ENCODE measurements at regions not wholly inside any gene's neighbourhood (a gene's known extent, or its start where the extent isn't known, plus 50 kb on each side); places are given as distances from the start of the nearest gene placed in this dataset.

DNA sequence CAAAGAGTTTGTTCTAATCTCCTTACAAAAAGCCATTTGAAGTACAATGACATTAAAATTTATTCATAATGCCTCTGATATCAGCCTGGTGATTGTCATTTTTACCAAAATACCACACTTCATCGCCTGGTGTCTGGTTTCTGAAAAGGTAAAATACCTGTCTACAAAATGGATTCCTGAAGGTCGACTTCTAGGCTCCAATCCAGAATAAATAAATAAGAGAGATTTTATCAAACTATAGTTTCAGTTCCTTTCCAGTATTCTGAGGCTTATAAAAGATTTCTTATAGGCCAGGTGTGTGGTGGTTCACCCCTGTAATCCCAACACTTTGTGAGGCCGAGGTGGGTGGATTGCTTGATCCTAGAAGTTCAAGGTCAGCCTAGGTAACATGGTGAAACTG lies 340.7 kb downstream of the SLC16A7 start:
- Histone ChIP-seq H3K27me3 (ENCODE audit: control insufficient read depth, insufficient read depth, low read length) (no peaks in the 10 kb centered on the region), H3K36me3 (ENCODE audit: control insufficient read depth, insufficient read depth, low read length) (no peaks in the 10 kb centered on the region), H3K9ac (ENCODE audit: low read length) (no peak overlapping the region), H3K27ac (ENCODE audit: low read depth, low read length) (no peak overlapping the region), H3K4me3 (ENCODE audit: low read length) (no peak overlapping the region), H3K4me1 (ENCODE audit: control insufficient read depth, insufficient read depth, low read length) (no peaks in the 10 kb centered on the region)

DNA sequence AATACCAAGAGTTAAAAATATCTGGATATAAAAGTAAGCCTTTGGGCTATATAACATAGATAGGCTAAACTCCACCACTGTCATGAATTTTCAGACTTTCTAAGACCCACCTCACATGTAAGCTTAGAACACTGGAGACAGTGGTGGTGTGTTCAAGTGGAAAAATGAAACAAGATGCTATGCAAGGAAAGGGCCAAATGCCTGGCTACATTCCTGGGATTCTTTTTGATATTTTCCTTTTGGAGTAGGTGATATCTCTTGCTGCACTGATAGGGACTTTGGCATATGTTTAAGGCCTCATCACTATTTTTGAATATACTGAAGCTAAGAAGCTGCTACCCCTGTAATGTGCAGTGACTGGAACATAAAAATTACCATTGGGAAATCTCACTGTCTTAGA lies 341.3 kb downstream of the SLC16A7 start:
- Histone ChIP-seq H3K9ac (ENCODE audit: low read length) (no peak overlapping the region), H3K4me1 (ENCODE audit: control insufficient read depth, insufficient read depth, low read length) (no peaks in the 10 kb centered on the region), H3K36me3 (ENCODE audit: control insufficient read depth, insufficient read depth, low read length) (no peaks in the 10 kb centered on the region), H3K4me3 (ENCODE audit: low read length) (no peak overlapping the region), H3K27ac (ENCODE audit: low read depth, low read length) (no peak overlapping the region), H3K27me3 (ENCODE audit: control insufficient read depth, insufficient read depth, low read length) (no peaks in the 10 kb centered on the region)

- no peaks in the 10 kb centered on the region for H3K27me3 ChIP-seq (ENCODE audit: control insufficient read depth, insufficient read depth, low read length)
- no peak overlapping the region for H3K27ac ChIP-seq (ENCODE audit: low read depth, low read length)
- no peak overlapping the region for H3K9ac ChIP-seq (ENCODE audit: low read length)
- no peak overlapping the region for H3K4me3 ChIP-seq (ENCODE audit: low read length)
- no peaks in the 10 kb centered on the region for H3K4me1 ChIP-seq (ENCODE audit: control insufficient read depth, insufficient read depth, low read length)
- H3K36me3 ChIP-seq (ENCODE audit: control insufficient read depth, insufficient read depth, low read length) = no peaks in the 10 kb centered on the region
Observed at GRCh38 chr12:59938190-59938962, 342.5 kb downstream of the SLC16A7 start.

DNA sequence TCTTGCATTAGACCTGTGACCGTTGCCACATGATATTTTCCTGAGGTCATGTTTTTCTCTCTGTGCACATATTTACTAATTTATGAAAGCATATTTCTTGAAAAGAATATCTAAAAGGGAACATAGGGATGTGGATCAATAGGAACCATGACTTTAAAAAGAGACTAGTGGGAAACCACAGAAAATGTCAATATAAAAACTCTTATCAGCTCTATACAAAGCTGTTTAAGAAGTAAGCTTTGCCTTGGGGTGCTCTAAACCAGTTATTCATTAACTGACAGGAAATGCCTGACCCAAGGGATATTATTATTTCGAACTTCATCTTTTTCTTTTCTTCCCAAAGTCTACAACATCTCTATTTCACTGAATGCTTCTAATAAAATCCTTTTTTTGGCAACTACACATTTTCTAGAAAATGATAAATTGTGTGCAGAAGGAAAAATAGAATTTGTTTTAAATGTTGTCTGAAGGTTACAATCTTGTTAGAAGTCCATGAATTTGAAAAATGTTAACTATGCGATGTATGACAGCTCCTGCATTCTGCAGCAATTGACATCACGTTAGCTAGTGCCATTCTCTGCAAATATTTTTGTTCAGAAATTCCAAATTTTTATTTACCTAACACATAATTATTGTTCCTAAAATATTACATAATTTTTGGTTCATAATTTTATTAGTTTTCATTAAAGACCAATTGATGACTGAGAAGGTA lies 345.0 kb downstream of the SLC16A7 start:
- Histone ChIP-seq H3K9ac (ENCODE audit: low read length) (no peak overlapping the region), H3K4me3 (ENCODE audit: low read length) (no peak overlapping the region), H3K4me1 (ENCODE audit: control insufficient read depth, insufficient read depth, low read length) (no peaks in the 10 kb centered on the region), H3K27me3 (ENCODE audit: control insufficient read depth, insufficient read depth, low read length) (no peaks in the 10 kb centered on the region), H3K36me3 (ENCODE audit: control insufficient read depth, insufficient read depth, low read length) (no peaks in the 10 kb centered on the region), H3K27ac (ENCODE audit: low read depth, low read length) (no peak overlapping the region)

- Histone ChIP-seq H3K9ac (ENCODE audit: low read length) (no peak overlapping the region), H3K27ac (ENCODE audit: low read depth, low read length) (no peak overlapping the region), H3K36me3 (ENCODE audit: control insufficient read depth, insufficient read depth, low read length) (no peaks in the 10 kb centered on the region), H3K4me3 (ENCODE audit: low read length) (no peak overlapping the region), H3K27me3 (ENCODE audit: control insufficient read depth, insufficient read depth, low read length) (no peaks in the 10 kb centered on the region), H3K4me1 (ENCODE audit: control insufficient read depth, insufficient read depth, low read length) (no peaks in the 10 kb centered on the region)
Observed at GRCh38 chr12:59941461-59941860, 345.6 kb downstream of the SLC16A7 start.

DNA sequence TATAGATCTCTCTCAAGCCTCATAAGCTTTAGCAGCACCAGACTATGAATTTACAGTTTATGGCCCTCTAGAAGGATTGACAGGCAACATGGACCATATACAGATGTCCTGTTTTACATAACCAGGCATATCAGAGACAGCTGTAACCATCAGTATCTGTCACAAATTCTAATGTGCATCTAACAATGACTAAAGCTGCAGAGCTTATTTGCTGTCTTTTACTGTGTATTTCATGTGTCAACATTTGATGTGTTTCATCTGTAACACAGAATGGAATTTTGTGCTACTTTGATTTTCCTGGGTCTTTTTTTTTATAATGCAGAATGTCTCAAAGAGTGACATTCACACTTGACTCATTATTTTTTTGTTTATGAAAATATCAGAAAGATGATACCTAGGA lies 348.3 kb downstream of the SLC16A7 start:
- no peak overlapping the region for H3K4me3 ChIP-seq (ENCODE audit: low read length)
- no peak overlapping the region for H3K9ac ChIP-seq (ENCODE audit: low read length)
- no peaks in the 10 kb centered on the region for H3K36me3 ChIP-seq (ENCODE audit: control insufficient read depth, insufficient read depth, low read length)
- no peaks in the 10 kb centered on the region for H3K27me3 ChIP-seq (ENCODE audit: control insufficient read depth, insufficient read depth, low read length)
- H3K27ac ChIP-seq (ENCODE audit: low read depth, low read length) = no peak overlapping the region
- H3K4me1 ChIP-seq (ENCODE audit: control insufficient read depth, insufficient read depth, low read length) = no peaks in the 10 kb centered on the region

GRCh38 chr12:59946635-59947034 lies 350.8 kb downstream of the SLC16A7 start:
- Histone ChIP-seq H3K36me3 (ENCODE audit: control insufficient read depth, insufficient read depth, low read length) (no peaks in the 10 kb centered on the region), H3K27me3 (ENCODE audit: control insufficient read depth, insufficient read depth, low read length) (no peaks in the 10 kb centered on the region), H3K27ac (ENCODE audit: low read depth, low read length) (no peak overlapping the region), H3K4me1 (ENCODE audit: control insufficient read depth, insufficient read depth, low read length) (no peaks in the 10 kb centered on the region), H3K9ac (ENCODE audit: low read length) (no peak overlapping the region), H3K4me3 (ENCODE audit: low read length) (no peak overlapping the region)

DNA sequence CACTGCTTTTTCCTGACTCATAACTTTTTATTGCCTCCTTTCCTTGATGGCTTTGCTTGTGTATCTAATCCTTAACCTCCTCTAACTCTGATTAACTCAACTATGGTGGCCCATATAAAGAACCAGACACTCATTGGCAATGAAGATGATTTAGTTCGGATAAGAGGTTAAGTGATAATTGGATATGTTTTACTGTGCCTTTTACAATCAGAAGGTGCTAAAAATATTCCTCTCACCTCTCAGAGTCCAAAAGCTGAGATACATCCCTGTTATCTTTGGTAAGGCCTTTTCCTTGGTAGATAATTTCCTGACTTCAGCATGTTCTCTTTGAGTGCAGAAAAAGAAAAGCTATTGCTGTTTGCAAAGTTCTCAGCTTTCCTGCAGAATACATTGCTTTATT lies 367.7 kb downstream of the SLC16A7 start:
- no peak overlapping the region for H3K4me3 ChIP-seq (ENCODE audit: low read length)
- no peak overlapping the region for H3K27ac ChIP-seq (ENCODE audit: low read depth, low read length)
- H3K4me1 ChIP-seq (ENCODE audit: control insufficient read depth, insufficient read depth, low read length) = no peaks in the 10 kb centered on the region
- H3K27me3 ChIP-seq (ENCODE audit: control insufficient read depth, insufficient read depth, low read length) = no peaks in the 10 kb centered on the region
- no peaks in the 10 kb centered on the region for H3K36me3 ChIP-seq (ENCODE audit: control insufficient read depth, insufficient read depth, low read length)
- no peak overlapping the region for H3K9ac ChIP-seq (ENCODE audit: low read length)

DNA sequence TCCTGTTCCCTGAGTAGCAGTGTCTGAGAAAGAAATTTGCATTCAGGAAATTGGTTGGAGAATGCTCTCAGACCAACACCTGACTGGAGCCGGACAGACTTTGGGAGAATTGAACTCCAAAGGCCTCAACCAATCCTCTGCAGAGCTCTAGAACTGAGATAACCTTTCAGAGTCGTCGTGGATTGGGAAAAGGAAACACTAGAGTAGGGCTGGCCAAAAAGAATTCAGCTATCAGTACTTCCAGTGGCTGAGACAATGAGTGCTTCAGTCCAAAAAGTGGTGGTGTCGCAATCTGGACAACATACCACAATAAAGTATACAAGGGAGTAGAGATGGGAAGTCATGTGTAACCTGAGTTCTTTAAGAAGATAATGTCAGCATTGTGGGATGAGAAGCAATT lies 377.1 kb downstream of the SLC16A7 start:
- Histone ChIP-seq H3K4me3 (ENCODE audit: low read length) (no peak overlapping the region), H3K9ac (ENCODE audit: low read length) (no peak overlapping the region), H3K36me3 (ENCODE audit: control insufficient read depth, insufficient read depth, low read length) (no peaks in the 10 kb centered on the region), H3K4me1 (ENCODE audit: control insufficient read depth, insufficient read depth, low read length) (no peaks in the 10 kb centered on the region), H3K27ac (ENCODE audit: low read depth, low read length) (no peak overlapping the region), H3K27me3 (ENCODE audit: control insufficient read depth, insufficient read depth, low read length) (no peaks in the 10 kb centered on the region)

- Histone ChIP-seq H3K9ac (ENCODE audit: low read length) (no peak overlapping the region), H3K36me3 (ENCODE audit: control insufficient read depth, insufficient read depth, low read length) (no peaks in the 10 kb centered on the region), H3K4me1 (ENCODE audit: control insufficient read depth, insufficient read depth, low read length) (no peaks in the 10 kb centered on the region), H3K4me3 (ENCODE audit: low read length) (no peak overlapping the region), H3K27ac (ENCODE audit: low read depth, low read length) (no peak overlapping the region), H3K27me3 (ENCODE audit: control insufficient read depth, insufficient read depth, low read length) (no peaks in the 10 kb centered on the region)
Observed at GRCh38 chr12:59973515-59973914, 377.7 kb downstream of the SLC16A7 start.

GRCh38 chr12:59977779-59978178 lies 381.9 kb downstream of the SLC16A7 start:
- Histone ChIP-seq H3K9ac (ENCODE audit: low read length) (no peak overlapping the region), H3K4me3 (ENCODE audit: low read length) (no peak overlapping the region), H3K27me3 (ENCODE audit: control insufficient read depth, insufficient read depth, low read length) (no peaks in the 10 kb centered on the region), H3K36me3 (ENCODE audit: control insufficient read depth, insufficient read depth, low read length) (no peaks in the 10 kb centered on the region), H3K4me1 (ENCODE audit: control insufficient read depth, insufficient read depth, low read length) (no peaks in the 10 kb centered on the region), H3K27ac (ENCODE audit: low read depth, low read length) (no peak overlapping the region)

DNA sequence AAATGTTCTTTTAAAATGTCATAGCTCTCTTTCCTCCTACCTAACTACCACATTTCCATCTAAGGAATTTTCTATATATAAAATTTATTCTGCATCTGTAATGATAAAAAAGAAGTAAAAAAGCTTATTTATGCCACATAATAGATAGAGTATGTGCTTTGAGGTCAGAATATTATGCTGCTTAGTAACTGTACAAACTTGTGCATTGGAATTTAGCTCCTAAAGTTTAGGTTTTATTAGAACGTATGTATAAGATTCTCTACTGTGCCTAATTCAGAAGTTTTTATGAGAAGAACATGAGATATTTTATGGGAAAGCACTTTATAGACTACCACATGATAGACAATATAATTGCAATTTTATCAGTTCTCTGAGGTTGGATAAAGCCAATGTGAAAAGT lies 384.6 kb downstream of the SLC16A7 start:
- no peak overlapping the region for H3K4me3 ChIP-seq (ENCODE audit: low read length)
- no peaks in the 10 kb centered on the region for H3K36me3 ChIP-seq (ENCODE audit: control insufficient read depth, insufficient read depth, low read length)
- no peaks in the 10 kb centered on the region for H3K27me3 ChIP-seq (ENCODE audit: control insufficient read depth, insufficient read depth, low read length)
- H3K9ac ChIP-seq (ENCODE audit: low read length) = no peak overlapping the region
- H3K4me1 ChIP-seq (ENCODE audit: control insufficient read depth, insufficient read depth, low read length) = no peaks in the 10 kb centered on the region
- no peak overlapping the region for H3K27ac ChIP-seq (ENCODE audit: low read depth, low read length)

DNA sequence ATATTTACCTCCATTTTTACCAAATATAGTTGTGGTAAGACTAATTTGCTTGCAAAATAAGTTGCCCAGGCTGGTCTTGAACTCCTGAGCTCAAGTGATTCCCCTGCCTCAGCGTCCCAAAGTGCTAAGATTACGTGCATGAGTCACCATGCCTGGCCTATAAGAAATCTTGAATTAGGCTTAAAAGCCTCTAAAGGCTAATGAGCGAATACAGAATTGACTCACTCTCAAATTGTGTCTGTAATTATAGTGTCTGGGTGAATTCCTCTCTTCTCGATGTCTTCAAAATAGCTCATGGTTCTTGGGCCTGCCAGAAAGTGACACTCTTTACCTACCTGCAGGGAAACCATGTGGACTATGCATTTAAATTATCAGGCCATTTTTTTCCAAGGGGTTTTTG lies 403.5 kb downstream of the SLC16A7 start:
- Histone ChIP-seq H3K27ac (ENCODE audit: low read depth, low read length) (no peak overlapping the region), H3K36me3 (ENCODE audit: control insufficient read depth, insufficient read depth, low read length) (no peaks in the 10 kb centered on the region), H3K27me3 (ENCODE audit: control insufficient read depth, insufficient read depth, low read length) (no peaks in the 10 kb centered on the region), H3K4me1 (ENCODE audit: control insufficient read depth, insufficient read depth, low read length) (no peaks in the 10 kb centered on the region), H3K9ac (ENCODE audit: low read length) (no peak overlapping the region), H3K4me3 (ENCODE audit: low read length) (no peak overlapping the region)
